Coronary artery (tissue), 2 donors: ENCODE measurements at regions not wholly inside any gene's neighbourhood (a gene's known extent, or its start where the extent isn't known, plus 50 kb on each side); places are given as distances from the start of the nearest gene placed in this dataset.

Experiments
- DNase-seq: peaks from one replicate; pipeline ENCODE4 v3.0.0-alpha.2; 2017; ENCODE audit warnings: low spot score
- H3K27ac ChIP-seq, 2 donors: fragments of 200-600 bp; sonication (generic); one replicate each; pipeline ENCODE4 v1.5.1; 2016 to 2019
- H3K4me3 ChIP-seq: fragments of 200-600 bp; sonication (generic); 2 replicates; pipeline ENCODE4 v1.5.1; 2016; ENCODE audit warnings: mild to moderate bottlenecking, moderate library complexity
- TF ChIP-seq, protein P1 (sequence below): fragments of 200-600 bp; sonication (generic); IDR thresholded peaks from one replicate; pipeline ENCODE4 v1.5.1; 2019; ENCODE audit warnings: antibody characterized with exemption

GRCh38 chr3:189498995-189499704 is 132.0 kb upstream of the TP63 start:
- TF ChIP-seq, protein P1, sequence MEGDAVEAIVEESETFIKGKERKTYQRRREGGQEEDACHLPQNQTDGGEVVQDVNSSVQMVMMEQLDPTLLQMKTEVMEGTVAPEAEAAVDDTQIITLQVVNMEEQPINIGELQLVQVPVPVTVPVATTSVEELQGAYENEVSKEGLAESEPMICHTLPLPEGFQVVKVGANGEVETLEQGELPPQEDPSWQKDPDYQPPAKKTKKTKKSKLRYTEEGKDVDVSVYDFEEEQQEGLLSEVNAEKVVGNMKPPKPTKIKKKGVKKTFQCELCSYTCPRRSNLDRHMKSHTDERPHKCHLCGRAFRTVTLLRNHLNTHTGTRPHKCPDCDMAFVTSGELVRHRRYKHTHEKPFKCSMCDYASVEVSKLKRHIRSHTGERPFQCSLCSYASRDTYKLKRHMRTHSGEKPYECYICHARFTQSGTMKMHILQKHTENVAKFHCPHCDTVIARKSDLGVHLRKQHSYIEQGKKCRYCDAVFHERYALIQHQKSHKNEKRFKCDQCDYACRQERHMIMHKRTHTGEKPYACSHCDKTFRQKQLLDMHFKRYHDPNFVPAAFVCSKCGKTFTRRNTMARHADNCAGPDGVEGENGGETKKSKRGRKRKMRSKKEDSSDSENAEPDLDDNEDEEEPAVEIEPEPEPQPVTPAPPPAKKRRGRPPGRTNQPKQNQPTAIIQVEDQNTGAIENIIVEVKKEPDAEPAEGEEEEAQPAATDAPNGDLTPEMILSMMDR = no peak
- no peak for DNase-seq
- Histone ChIP-seq H3K27ac (no peak overlapping the region), H3K4me3 (no peak overlapping the region)

GRCh38 chr3:189500299-189500698 is 130.9 kb upstream of the TP63 start:
- TF ChIP-seq, protein P1 = no peak
- H3K4me3 ChIP-seq = no peak overlapping the region
- no peak overlapping the region for H3K27ac ChIP-seq
- no peak for DNase-seq

DNA sequence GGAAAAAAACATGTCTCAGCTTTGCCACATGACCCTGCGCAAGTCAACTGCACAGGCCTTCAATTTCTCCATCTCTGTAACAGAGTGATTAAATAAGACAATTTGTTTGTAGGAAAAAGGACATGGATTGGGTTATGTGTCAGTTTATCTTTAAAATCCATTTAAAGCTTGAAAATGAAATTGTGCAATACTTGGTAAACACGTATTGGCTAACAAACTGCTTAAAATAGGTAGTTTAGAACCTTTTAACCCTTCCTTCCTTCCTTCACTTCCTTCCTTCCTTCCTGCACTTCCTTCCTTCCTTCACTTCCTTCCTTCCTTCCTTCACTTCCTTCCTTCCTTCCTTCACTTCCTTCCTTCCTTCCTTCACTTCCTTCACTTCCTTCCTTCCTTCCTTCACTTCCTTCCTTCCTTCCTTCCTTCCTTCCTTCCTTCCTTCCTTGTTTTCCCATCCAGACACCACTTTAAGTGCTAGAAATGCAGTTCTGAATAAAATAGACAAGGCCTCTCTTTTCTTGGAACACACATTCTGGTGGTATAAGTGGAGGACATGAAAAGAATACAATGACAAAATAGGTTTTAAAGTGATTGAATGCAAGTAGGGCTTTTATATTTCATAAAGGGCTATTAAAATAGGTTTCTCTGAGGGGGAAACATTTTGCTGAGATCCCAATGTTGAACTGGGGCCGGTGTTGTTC is 130.2 kb upstream of the TP63 start:
- no peak overlapping the region for H3K4me3 ChIP-seq
- H3K27ac ChIP-seq = no peak overlapping the region
- DNase-seq = no peak
- TF ChIP-seq, protein P1 = no peak

DNA sequence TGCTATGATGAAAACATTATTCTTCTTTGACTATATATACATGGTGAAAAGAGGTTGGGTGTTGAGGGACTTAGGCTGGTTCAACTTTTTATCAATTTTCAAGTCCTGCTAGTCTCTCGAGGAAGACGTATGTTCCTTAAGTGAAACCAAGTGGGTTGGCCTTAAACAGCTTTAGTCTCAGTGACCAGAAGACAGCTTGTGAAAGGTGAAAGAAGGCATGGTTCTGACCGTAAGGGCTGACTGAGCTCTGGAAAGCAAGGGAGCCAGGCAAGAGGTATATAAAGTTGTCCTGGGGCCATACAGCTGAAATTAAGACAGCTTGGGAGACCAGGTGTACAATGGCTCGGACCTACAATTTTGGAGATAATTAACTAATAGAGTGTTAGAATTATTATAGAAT is 128.9 kb upstream of the TP63 start:
- H3K27ac ChIP-seq = no peak overlapping the region
- H3K4me3 ChIP-seq = no peak overlapping the region
- no peak for DNase-seq
- TF ChIP-seq, protein P1 = no peak

GRCh38 chr3:189502676-189503257 is 128.4 kb upstream of the TP63 start:
- H3K4me3 ChIP-seq = no peak overlapping the region
- H3K27ac ChIP-seq = no peak overlapping the region
- TF ChIP-seq, protein P1 = no peak
- no peak for DNase-seq

DNA sequence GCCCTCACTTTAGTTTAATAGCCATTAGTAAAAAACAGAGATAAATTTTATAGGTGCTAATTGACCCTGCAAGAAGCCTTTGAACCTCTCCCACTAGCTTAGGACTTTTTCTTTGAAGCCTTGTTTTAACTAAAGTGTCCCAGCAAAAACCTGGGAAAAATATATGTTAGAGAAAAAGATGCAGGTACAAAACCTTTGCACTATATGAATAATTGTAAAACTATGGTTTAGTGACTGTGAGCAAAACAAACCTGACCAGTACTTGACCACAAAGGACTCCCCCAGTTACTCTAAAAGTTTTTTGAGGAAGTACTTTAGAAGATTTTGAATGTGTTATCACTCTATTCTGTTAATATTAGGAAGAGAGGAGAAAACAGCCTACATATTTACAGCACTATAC is 123.3 kb upstream of the TP63 start:
- TF ChIP-seq, protein P1 = no peak
- Histone ChIP-seq H3K4me3 (no peak overlapping the region), H3K27ac (no peak overlapping the region)
- DNase-seq = no peak
